Endodermal cell (in vitro differentiated cells): ENCODE measurements at regions not wholly inside any gene's neighbourhood (a gene's known extent, or its start where the extent isn't known, plus 50 kb on each side); places are given as distances from the start of the nearest gene placed in this dataset.

Experiments used
- DNase-seq: peaks from one replicate; pipeline ENCODE4 v3.0.0-alpha.2; 2017
- H3K27ac ChIP-seq: 2 replicates; pipeline ENCODE4 v1.5.1; 2013; ENCODE audit warnings: mild to moderate bottlenecking, low read depth, low read length, moderate library complexity
- H3K27me3 ChIP-seq: 2 replicates; pipeline ENCODE4 v1.6.1; 2013; ENCODE audit warnings: mild to moderate bottlenecking, low read length, moderate library complexity; ENCODE audit not compliant: insufficient read depth, control insufficient read depth, poor library complexity, severe bottlenecking
- H3K36me3 ChIP-seq: 2 replicates; pipeline ENCODE4 v1.7.0; 2013; ENCODE audit warnings: mild to moderate bottlenecking, low read length, moderate library complexity; ENCODE audit not compliant: control insufficient read depth, insufficient read depth
- H3K4me1 ChIP-seq: one replicate; pipeline ENCODE4 v1.7.0; 2013; ENCODE audit warnings: low read length; ENCODE audit not compliant: control insufficient read depth, insufficient read depth
- H3K4me3 ChIP-seq: 2 replicates; pipeline ENCODE4 v1.5.1; 2013; ENCODE audit warnings: mild to moderate bottlenecking, low read length, moderate library complexity
- H3K9ac ChIP-seq: 2 replicates; pipeline ENCODE4 v1.6.1; 2013; ENCODE audit warnings: mild to moderate bottlenecking, low read length, moderate library complexity; ENCODE audit not compliant: poor library complexity, severe bottlenecking; ENCODE audit errors: extremely low read depth
- H3K9me3 ChIP-seq: 2 replicates; pipeline ENCODE4 v1.6.1; 2013; ENCODE audit warnings: mild to moderate bottlenecking, low read length, moderate library complexity; ENCODE audit not compliant: control insufficient read depth
- H3K27ac Mint-ChIP-seq: 2 replicates; pipeline ENCODE4 v1.8.0; 2020; ENCODE audit warnings: mixed read lengths
- H3K27me3 Mint-ChIP-seq: 2 replicates; pipeline ENCODE4 v1.8.0; 2021; ENCODE audit warnings: mild to moderate bottlenecking, mixed read lengths; ENCODE audit not compliant: insufficient read depth
- H3K36me3 Mint-ChIP-seq: 2 replicates; pipeline ENCODE4 v1.8.0; 2020; ENCODE audit warnings: low read depth, mixed read lengths
- H3K4me1 Mint-ChIP-seq: 2 replicates; pipeline ENCODE4 v1.8.0; 2020; ENCODE audit warnings: mixed read lengths
- H3K4me3 Mint-ChIP-seq: 2 replicates; pipeline ENCODE4 v1.8.0; 2020; ENCODE audit warnings: mild to moderate bottlenecking, moderate library complexity, mixed read lengths
- H3K9me3 Mint-ChIP-seq: 2 replicates; pipeline ENCODE4 v1.8.0; 2020; ENCODE audit warnings: mild to moderate bottlenecking, mixed read lengths
- CTCF ChIP-seq: fragments of 200-600 bp; sonication (generic); conservative IDR thresholded peaks from 2 replicates; pipeline ENCODE4 v1.5.0; 2021; ENCODE audit warnings: antibody characterized with exemption, mild to moderate bottlenecking
- WGBS, 2 experiments: methylation state at CpG; one replicate each; pipeline versions ENCODE4 v1.1.5 to v1.1.7; 2013; ENCODE audit warnings: missing lambda C conversion rate in 2 of 2, mixed read lengths in 1 of 2; ENCODE audit not compliant: insufficient coverage in 1 of 2, insufficient read length in 1 of 2; 5-methylcytosine and 5-hydroxymethylcytosine counted together

- Histone ChIP-seq H3K27ac (no peak overlapping the region), H3K9me3 (peaks cover 21% of the 10 kb centered on the region), H3K9ac (no peak overlapping the region), H3K36me3 (no peaks in the 10 kb centered on the region), H3K4me1 (no peaks in the 10 kb centered on the region), H3K27me3 (no peaks in the 10 kb centered on the region), H3K4me3 (no peak overlapping the region)
- Mint-ChIP-seq H3K4me3 (no peak overlapping the region), H3K4me1 (peaks cover 7% of the 10 kb centered on the region), H3K27ac (no peak overlapping the region), H3K9me3 (peaks cover 24% of the 10 kb centered on the region), H3K27me3 (no peaks in the 10 kb centered on the region), H3K36me3 (no peaks in the 10 kb centered on the region)
- TF ChIP-seq CTCF, result no peak
- 96% methylated on average over 1 of the region's 2 CpGs; no CpG with 5 or more reads in 1 of the 2 experiments for WGBS, 2 experiments
- no peak for DNase-seq
Measured at GRCh38 chr6:125510405-125510804, 208.6 kb upstream of the HDDC2 start.

- H3K27ac ChIP-seq, result no peak overlapping the region
Measured at GRCh38 chr6:125511809-125512396, 210.1 kb upstream of the HDDC2 start.

GRCh38 chr6:125512621-125513020, 210.9 kb upstream of the HDDC2 start:
- no peaks in the 10 kb centered on the region for H3K27me3 ChIP-seq
- TF ChIP-seq CTCF, result peak; percentile 75
- no peaks in the 10 kb centered on the region for H3K36me3 Mint-ChIP-seq
- H3K27me3 Mint-ChIP-seq, result no peaks in the 10 kb centered on the region
- no peaks in the 10 kb centered on the region for H3K36me3 ChIP-seq
- H3K9me3 Mint-ChIP-seq, result peaks cover 21% of the 10 kb centered on the region
- DNase-seq, result no peak
- H3K27ac ChIP-seq, result no peak overlapping the region
- H3K27ac Mint-ChIP-seq, result no peak overlapping the region
- H3K9me3 ChIP-seq, result peaks cover 15% of the 10 kb centered on the region
- no peaks in the 10 kb centered on the region for H3K4me1 ChIP-seq
- no peak overlapping the region for H3K9ac ChIP-seq
- WGBS, 2 experiments, result 83% methylated on average over 2 of the region's 2 CpGs; no CpG with 5 or more reads in 1 of the 2 experiments
- H3K4me1 Mint-ChIP-seq, result peaks cover 4% of the 10 kb centered on the region
- H3K4me3 ChIP-seq, result no peak overlapping the region
- H3K4me3 Mint-ChIP-seq, result no peak overlapping the region

More at GRCh38 chr6:125511809-125512396, 210.1 kb upstream of the HDDC2 start:
- H3K27me3 Mint-ChIP-seq, result no peaks in the 10 kb centered on the region
- H3K9me3 Mint-ChIP-seq, result peaks cover 28% of the 10 kb centered on the region
- no peaks in the 10 kb centered on the region for H3K27me3 ChIP-seq
- H3K9me3 ChIP-seq, result peaks cover 18% of the 10 kb centered on the region
- no peak overlapping the region for H3K9ac ChIP-seq
- 96 to 100% methylated on average over 2 of the region's 2 CpGs for WGBS, 2 experiments
- no peak overlapping the region for H3K27ac Mint-ChIP-seq
- peaks cover 4% of the 10 kb centered on the region for H3K4me1 Mint-ChIP-seq
- H3K36me3 ChIP-seq, result no peaks in the 10 kb centered on the region
- no peak for DNase-seq
- H3K4me3 ChIP-seq, result no peak overlapping the region
- no peak for TF ChIP-seq CTCF
- no peaks in the 10 kb centered on the region for H3K4me1 ChIP-seq
- no peak overlapping the region for H3K4me3 Mint-ChIP-seq
- no peaks in the 10 kb centered on the region for H3K36me3 Mint-ChIP-seq
